Lung (tissue), 11 donors: ENCODE measurements at regions not wholly inside any gene's neighbourhood (a gene's known extent, or its start where the extent isn't known, plus 50 kb on each side); places are given as distances from the start of the nearest gene placed in this dataset.
A peak's percentile ranks its signal among the peaks of the same experiment; 100 is the strongest.

ENCODE experiments used
- ATAC-seq: fragments of 200-7000 bp; cut with Tn5 transposase; one replicate; pipeline ENCODE4 v1.9.1; 2020; ENCODE audit warnings: moderate number of reproducible peaks; ENCODE audit not compliant: insufficient read depth, low FRiP score
- DNase-seq, 3 donors: peaks; one replicate each; pipeline ENCODE4 v3.0.0-alpha.2; 2013 to 2017
- H3K27ac ChIP-seq, 2 donors: one replicate each; pipeline ENCODE4 v1.5.1; 2013; ENCODE audit warnings: mild to moderate bottlenecking in 2 of 2, moderate library complexity in 2 of 2, control low read depth in 1 of 2, inconsistent platforms in 1 of 2, low read depth in 1 of 2, low read length in 1 of 2
- H3K27me3 ChIP-seq, 3 donors: one replicate each; pipeline ENCODE4 v1.5.1; 2013; ENCODE audit warnings: low read length in 2 of 3; ENCODE audit not compliant: control insufficient read depth in 3 of 3, insufficient read depth in 3 of 3
- H3K36me3 ChIP-seq, 4 donors: one replicate each; pipeline ENCODE4 v1.5.1; 2013; ENCODE audit warnings: low read length in 4 of 4, mild to moderate bottlenecking in 1 of 4, moderate library complexity in 1 of 4; ENCODE audit not compliant: control insufficient read depth in 4 of 4, insufficient read depth in 4 of 4
- H3K4me1 ChIP-seq, 5 donors: one replicate each; pipeline ENCODE4 v1.5.1; 2013; ENCODE audit warnings: low read length in 5 of 5, mild to moderate bottlenecking in 2 of 5, moderate library complexity in 1 of 5; ENCODE audit not compliant: control insufficient read depth in 5 of 5, insufficient read depth in 5 of 5
- H3K4me3 ChIP-seq: one replicate; pipeline ENCODE4 v1.5.1; 2013; ENCODE audit warnings: mild to moderate bottlenecking, control low read depth, moderate library complexity
- H3K9ac ChIP-seq, 2 donors: one replicate each; pipeline ENCODE4 v1.5.1; 2013; ENCODE audit warnings: low read length in 2 of 2, control low read depth in 1 of 2; ENCODE audit not compliant: insufficient read depth in 1 of 2
- H3K9me3 ChIP-seq, 4 donors: one replicate each; pipeline ENCODE4 v1.5.1; 2013; ENCODE audit warnings: low read length in 3 of 4, mild to moderate bottlenecking in 1 of 4, moderate library complexity in 1 of 4; ENCODE audit not compliant: control insufficient read depth in 4 of 4, insufficient read depth in 3 of 4
- CTCF ChIP-seq: IDR thresholded peaks from 2 replicates; pipeline ENCODE4 v1.5.1; 2012; ENCODE audit warnings: mild to moderate bottlenecking; ENCODE audit errors: control extremely low read depth, extremely low read depth
- WGBS, 2 donors: extraction: QIAGEN DNeasy Blood & Tissue Kit; methylation state at CpG; one replicate each; pipeline ENCODE4 v1.1.7; 2013; 5-methylcytosine and 5-hydroxymethylcytosine counted together
- donor health status: control.
- donor health status: control.
- donor health status: Bipolar disorder and iron deficiency.
- donor health status: healthy.
- donor health status: DM: yes; HTN: yes; CAD: no.

DNA sequence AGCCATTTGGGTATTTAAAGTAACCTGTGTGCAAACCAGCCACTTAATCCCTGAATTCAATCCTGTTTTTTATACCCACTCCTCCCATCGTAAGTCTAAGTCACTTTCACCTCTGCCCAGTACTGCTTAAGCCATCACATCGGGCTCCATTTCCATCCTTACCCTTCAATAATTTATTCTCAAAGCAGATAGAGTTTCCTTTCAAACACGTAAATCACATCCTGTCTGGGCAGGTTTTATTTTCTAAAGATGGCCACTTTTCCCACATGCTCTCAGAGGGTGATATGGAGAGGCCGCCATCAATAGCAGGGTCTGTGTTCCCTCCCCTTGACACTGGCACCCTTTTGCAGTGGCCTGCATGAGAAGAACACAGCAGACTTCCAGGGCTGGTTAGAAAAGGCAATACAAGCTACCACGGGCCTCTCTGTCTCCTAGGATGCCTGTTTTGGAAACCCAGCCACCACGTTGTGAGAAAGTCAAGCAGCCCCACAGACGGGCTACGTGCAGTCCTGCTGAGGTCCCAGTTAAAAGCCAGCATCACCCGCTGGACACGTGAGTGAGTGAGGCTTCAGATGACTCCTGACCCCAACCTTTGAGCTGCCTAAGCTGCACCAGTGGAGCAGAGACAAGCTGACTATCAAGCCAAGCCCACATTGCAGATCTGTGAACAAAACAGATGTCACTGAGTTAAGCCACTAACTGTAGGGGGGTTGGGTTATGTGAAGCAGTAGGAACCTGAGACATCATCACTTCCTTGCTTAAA, 241.8 kb upstream of the SLCO3A1 start:
- Histone ChIP-seq H3K9me3 (peaks cover 0 to 2% (median 0%) of the 10 kb centered on the region in 4 donors), H3K36me3 (no peaks in the 10 kb centered on the region), H3K27ac (no peak overlapping the region), H3K9ac (no peak overlapping the region), H3K4me3 (no peak overlapping the region), H3K4me1 (no peaks in the 10 kb centered on the region), H3K27me3 (no peaks in the 10 kb centered on the region)
- 69 to 72% methylated on average over 10 of the region's 10 CpGs for WGBS, 2 donors
- ATAC-seq (no peak), DNase-seq (no peak)
- no peak for TF ChIP-seq CTCF

- 29 to 43% methylated on average over 4 of the region's 4 CpGs for WGBS, 2 donors
- Histone ChIP-seq H3K9me3 (peaks cover 0 to 3% (median 0%) of the 10 kb centered on the region in 4 donors), H3K9ac (no peak overlapping the region), H3K27me3 (no peaks in the 10 kb centered on the region), H3K4me1 (peaks cover 0 to 6% (median 0%) of the 10 kb centered on the region in 5 donors), H3K36me3 (no peaks in the 10 kb centered on the region), H3K27ac (no peak overlapping the region), H3K4me3 (no peak overlapping the region)
- DNase-seq (peak in 2 of 3 donors; percentile 19 to 59), ATAC-seq (no peak)
- no peak for TF ChIP-seq CTCF
Observed at GRCh38 chr15:91620229-91620628, 233.3 kb upstream of the SLCO3A1 start.

- H3K4me3 ChIP-seq, result no peak overlapping the region
- WGBS, 2 donors, result 77 to 91% methylated on average over 4 of the region's 4 CpGs
- no peak for ATAC-seq
- no peak overlapping the region for H3K9ac ChIP-seq
- no peak for TF ChIP-seq CTCF
- no peak overlapping the region for H3K27ac ChIP-seq
- H3K9me3 ChIP-seq, result peaks cover 0 to 3% (median 0%) of the 10 kb centered on the region in 4 donors
- H3K36me3 ChIP-seq, result no peaks in the 10 kb centered on the region
- peaks cover 0 to 18% (median 3%) of the 10 kb centered on the region in 5 donors for H3K4me1 ChIP-seq
- no peak for DNase-seq
- H3K27me3 ChIP-seq, result no peaks in the 10 kb centered on the region
Observed at GRCh38 chr15:91622235-91622634, 231.3 kb upstream of the SLCO3A1 start.
